GM12873 (cell line): ENCODE measurements at regions not wholly inside any gene's neighbourhood (a gene's known extent, or its start where the extent isn't known, plus 50 kb on each side); places are given as distances from the start of the nearest gene placed in this dataset.
A peak's percentile ranks its signal among the peaks of the same experiment; 100 is the strongest.

Source experiments
- CTCF ChIP-seq: IDR thresholded peaks from 2 replicates; pipeline ENCODE4 v1.5.1; 2012; ENCODE audit warnings: low read depth, mild to moderate bottlenecking, moderate library complexity, low read length, control low read depth; ENCODE audit not compliant: insufficient read depth; ENCODE audit errors: missing control alignments

DNA sequence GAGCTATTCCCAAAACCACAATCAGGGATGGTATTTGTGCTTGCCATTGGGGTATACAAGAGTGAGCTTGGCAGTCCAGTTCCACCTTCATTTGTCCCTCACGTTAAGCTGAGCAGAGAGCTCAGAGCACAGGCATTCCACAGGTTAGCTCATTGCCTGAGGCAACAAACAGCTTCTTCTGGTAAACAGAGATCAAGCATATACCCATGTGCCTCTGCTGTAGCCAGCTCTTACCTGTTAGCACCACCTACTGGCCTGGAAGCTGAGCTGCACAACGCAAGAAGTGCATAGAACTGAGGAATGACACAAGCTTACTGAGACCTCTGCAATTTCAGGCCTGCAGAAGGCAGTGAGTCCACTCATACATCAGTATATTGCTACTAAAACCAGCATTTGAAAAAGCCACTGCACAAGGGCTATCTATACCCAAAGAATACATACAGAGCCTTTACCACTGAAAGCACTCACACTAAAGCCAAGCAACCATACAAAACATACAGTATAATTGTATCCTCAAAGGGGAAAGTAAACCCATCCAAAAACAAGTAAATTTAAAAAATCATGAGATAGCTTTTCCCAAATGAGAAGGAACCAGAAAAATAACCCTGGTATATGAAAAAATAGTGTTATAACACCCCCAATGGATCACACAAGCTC is 258.3 kb upstream of the GABRA2 start:
- TF ChIP-seq CTCF = peak; percentile 96

DNA sequence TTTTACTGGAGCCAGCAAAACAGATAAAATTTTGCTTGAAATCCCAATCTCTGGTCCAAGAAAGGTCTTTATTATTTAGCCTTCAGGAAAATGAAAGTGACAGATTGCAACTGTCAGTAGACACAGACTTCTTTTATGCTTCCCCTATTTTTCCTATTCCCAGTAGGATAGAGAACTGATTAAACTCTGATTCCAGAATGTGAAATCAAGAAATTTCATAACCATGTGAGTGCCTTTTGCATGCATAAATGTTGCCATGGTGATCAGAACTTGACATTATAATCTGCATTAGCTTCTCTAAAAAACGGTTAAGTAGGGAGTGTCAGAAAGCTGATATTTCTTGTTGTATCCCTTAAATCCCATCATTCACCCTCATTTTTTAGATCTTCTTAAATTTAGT is 255.2 kb upstream of the GABRA2 start:
- TF ChIP-seq CTCF = no peak
